ENCODE measurements at regions not wholly inside any gene's neighbourhood (a gene's known extent, or its start where the extent isn't known, plus 50 kb on each side); places are given as distances from the start of the nearest gene placed in this dataset.

- H3K4me1 Mint-ChIP-seq = peaks cover 27% of the 10 kb centered on the region
- no peak overlapping the region for H3K4me2 ChIP-seq
- peaks cover 98% of the 10 kb centered on the region for H3K27me3 ChIP-seq
- H3K4me3 Mint-ChIP-seq = no peak overlapping the region
- no peaks in the 10 kb centered on the region for H3F3A ChIP-seq (ENCODE audit: low read depth)
- H3K9ac ChIP-seq = no peak overlapping the region
- H3K9me3 ChIP-seq (ENCODE audit: low read depth) = no peaks in the 10 kb centered on the region
- H2AFZ ChIP-seq (replicated peaks) = no peak overlapping the region
- no peak for DNase-seq (ENCODE audit: low spot score)
- H3K4me3 ChIP-seq = no peak overlapping the region
- no peaks in the 10 kb centered on the region for H3K79me2 ChIP-seq (ENCODE audit: low read depth)
- no peaks in the 10 kb centered on the region for H3K36me3 Mint-ChIP-seq
- H4K20me1 ChIP-seq (ENCODE audit: low read depth) = peaks cover 8% of the 10 kb centered on the region
- no peak overlapping the region for H3K27ac ChIP-seq
- no peaks in the 10 kb centered on the region for H3K36me3 ChIP-seq
- TF ChIP-seq EZH2phosphoT487 (IDR thresholded peaks at IDR 0.05) (no peak), CTCF (IDR thresholded peaks at IDR 0.05) (no peak), EZH2 (IDR thresholded peaks at IDR 0.05) (no peak)
- no peaks in the 10 kb centered on the region for H3K9me3 Mint-ChIP-seq
- H3K27me3 Mint-ChIP-seq (ENCODE audit: insufficient read depth, low read depth) = peaks cover 10% of the 10 kb centered on the region
- peaks cover 10% of the 10 kb centered on the region for H3K4me1 ChIP-seq
- no peak overlapping the region for H3K27ac Mint-ChIP-seq
Observed at GRCh38 chr22:22348815-22349454, 104.3 kb downstream of the VPREB1 start.

- H4K20me1 ChIP-seq (ENCODE audit: low read depth) = peaks cover 8% of the 10 kb centered on the region
- H3K27me3 ChIP-seq = peaks cover 98% of the 10 kb centered on the region
- no peaks in the 10 kb centered on the region for H3F3A ChIP-seq (ENCODE audit: low read depth)
- no peaks in the 10 kb centered on the region for H3K79me2 ChIP-seq (ENCODE audit: low read depth)
- H3K4me3 ChIP-seq = no peak overlapping the region
- H3K27ac ChIP-seq = no peak overlapping the region
- no peak overlapping the region for H3K27ac Mint-ChIP-seq
- no peak overlapping the region for H3K9ac ChIP-seq
- H3K36me3 ChIP-seq = no peaks in the 10 kb centered on the region
- peaks cover 10% of the 10 kb centered on the region for H3K4me1 ChIP-seq
- H3K9me3 ChIP-seq (ENCODE audit: low read depth) = no peaks in the 10 kb centered on the region
- no peaks in the 10 kb centered on the region for H3K9me3 Mint-ChIP-seq
- DNase-seq (ENCODE audit: low spot score) = no peak
- H3K36me3 Mint-ChIP-seq = no peaks in the 10 kb centered on the region
- no peak for TF ChIP-seq EZH2 (IDR thresholded peaks at IDR 0.05)
- TF ChIP-seq CTCF (IDR thresholded peaks at IDR 0.05) = no peak
- no peak for TF ChIP-seq EZH2phosphoT487 (IDR thresholded peaks at IDR 0.05)
- H3K27me3 Mint-ChIP-seq (ENCODE audit: insufficient read depth, low read depth) = peaks cover 10% of the 10 kb centered on the region
- peaks cover 27% of the 10 kb centered on the region for H3K4me1 Mint-ChIP-seq
- H3K4me3 Mint-ChIP-seq = no peak overlapping the region
- H2AFZ ChIP-seq (replicated peaks) = no peak overlapping the region
- H3K4me2 ChIP-seq = no peak overlapping the region
Observed at GRCh38 chr22:22349455-22349836, 104.9 kb downstream of the VPREB1 start.

GRCh38 chr22:22351366-22351765, 106.8 kb downstream of the VPREB1 start:
- H4K20me1 ChIP-seq (ENCODE audit: low read depth) = peaks cover 8% of the 10 kb centered on the region
- Mint-ChIP-seq H3K4me3 (no peak overlapping the region), H3K9me3 (no peaks in the 10 kb centered on the region), H3K27me3 (ENCODE audit: insufficient read depth, low read depth) (peaks cover 10% of the 10 kb centered on the region), H3K4me1 (peaks cover 27% of the 10 kb centered on the region), H3K36me3 (no peaks in the 10 kb centered on the region), H3K27ac (no peak overlapping the region)
- H3K27ac ChIP-seq = no peak overlapping the region
- H3F3A ChIP-seq (ENCODE audit: low read depth) = no peaks in the 10 kb centered on the region
- TF ChIP-seq EZH2phosphoT487 (IDR thresholded peaks at IDR 0.05) = no peak
- no peak for TF ChIP-seq CTCF (IDR thresholded peaks at IDR 0.05)
- no peak overlapping the region for H2AFZ ChIP-seq (replicated peaks)
- no peak for DNase-seq (ENCODE audit: low spot score)
- no peak overlapping the region for H3K4me3 ChIP-seq
- H3K79me2 ChIP-seq (ENCODE audit: low read depth) = no peaks in the 10 kb centered on the region
- no peaks in the 10 kb centered on the region for H3K9me3 ChIP-seq (ENCODE audit: low read depth)
- H3K4me1 ChIP-seq = peaks cover 10% of the 10 kb centered on the region
- H3K4me2 ChIP-seq = no peak overlapping the region
- no peak overlapping the region for H3K9ac ChIP-seq
- H3K27me3 ChIP-seq = peaks cover 98% of the 10 kb centered on the region
- H3K36me3 ChIP-seq = no peaks in the 10 kb centered on the region

Data from neural progenitor cell (in vitro differentiated cells).